Mesenchymal stem cell (in vitro differentiated cells and primary cell): ENCODE measurements at regions not wholly inside any gene's neighbourhood (a gene's known extent, or its start where the extent isn't known, plus 50 kb on each side); places are given as distances from the start of the nearest gene placed in this dataset.

ENCODE experiments used
- DNase-seq: peaks from one replicate; pipeline ENCODE4 v3.0.0-alpha.2; 2013
- H2AFZ ChIP-seq: one replicate; pipeline ENCODE4 v1.6.1; 2013; ENCODE audit warnings: low read depth, mild to moderate bottlenecking, control low read depth, inconsistent platforms, low read length, moderate library complexity
- H2AK5ac ChIP-seq: 2 replicates; pipeline ENCODE4 v1.6.1; 2013; ENCODE audit warnings: low read length, moderate library complexity, mild to moderate bottlenecking, inconsistent platforms; ENCODE audit not compliant: severe bottlenecking
- H2BK120ac ChIP-seq: one replicate; pipeline ENCODE4 v1.6.1; 2013; ENCODE audit warnings: low read depth, mild to moderate bottlenecking, inconsistent platforms, low read length, moderate library complexity
- H2BK12ac ChIP-seq, 2 experiments: one replicate each; pipeline ENCODE4 v1.6.1; 2013; ENCODE audit warnings: inconsistent platforms in 2 of 2, low read length in 2 of 2, mild to moderate bottlenecking in 2 of 2, moderate library complexity in 2 of 2, control low read depth in 1 of 2
- H2BK15ac ChIP-seq: one replicate; pipeline ENCODE4 v1.6.1; 2013; ENCODE audit warnings: mild to moderate bottlenecking, low read depth, inconsistent platforms; ENCODE audit not compliant: poor library complexity, severe bottlenecking
- H2BK5ac ChIP-seq: 2 replicates; pipeline ENCODE4 v1.6.1; 2013; ENCODE audit warnings: low read depth, mild to moderate bottlenecking, low read length, control low read depth, inconsistent platforms; ENCODE audit not compliant: poor library complexity, severe bottlenecking
- H3K14ac ChIP-seq, 2 experiments: one replicate each; pipeline ENCODE4 v1.6.1; 2013; ENCODE audit warnings: inconsistent platforms in 2 of 2, low read length in 2 of 2, control low read depth in 1 of 2, mild to moderate bottlenecking in 1 of 2, moderate library complexity in 1 of 2
- H3K18ac ChIP-seq, 2 experiments: one replicate each; pipeline ENCODE4 v1.6.1; 2013; ENCODE audit warnings: inconsistent platforms in 2 of 2, low read length in 2 of 2, control low read depth in 1 of 2, low read depth in 1 of 2, mild to moderate bottlenecking in 1 of 2
- H3K23ac ChIP-seq, 2 experiments: one replicate each; pipeline ENCODE4 v1.6.1; 2013; ENCODE audit warnings: inconsistent platforms in 2 of 2, low read length in 2 of 2, mild to moderate bottlenecking in 2 of 2, moderate library complexity in 2 of 2, control low read depth in 1 of 2
- H3K27ac ChIP-seq: 2 replicates; pipeline ENCODE4 v1.5.1; 2013; ENCODE audit warnings: mild to moderate bottlenecking, moderate library complexity, low read length, control low read depth, inconsistent platforms; ENCODE audit not compliant: poor library complexity, severe bottlenecking
- H3K27me3 ChIP-seq, 2 experiments: 2 replicates each; pipeline versions ENCODE4 v1.6.1 to v1.7.0; 2013; ENCODE audit warnings: low read length in 2 of 2, mild to moderate bottlenecking in 2 of 2, moderate library complexity in 2 of 2, control low read depth in 1 of 2, inconsistent platforms in 1 of 2; ENCODE audit not compliant: control insufficient read depth in 1 of 2, insufficient read depth in 1 of 2
- H3K36me3 ChIP-seq, 2 experiments: 2 replicates each; pipeline versions ENCODE4 v1.6.1 to v1.7.0; 2013; ENCODE audit warnings: low read length in 2 of 2, control low read depth in 1 of 2, inconsistent platforms in 1 of 2, low read depth in 1 of 2, mild to moderate bottlenecking in 1 of 2; ENCODE audit not compliant: insufficient read depth in 2 of 2, control insufficient read depth in 1 of 2
- H3K4ac ChIP-seq, 2 experiments: one replicate each; pipeline ENCODE4 v1.6.1; 2013; ENCODE audit warnings: inconsistent platforms in 2 of 2, low read length in 2 of 2, mild to moderate bottlenecking in 2 of 2, moderate library complexity in 2 of 2, control low read depth in 1 of 2, low read depth in 1 of 2
- H3K4me1 ChIP-seq: 2 replicates; pipeline ENCODE4 v1.6.1; 2013; ENCODE audit warnings: low read depth, low read length, control low read depth; ENCODE audit not compliant: control insufficient read depth, insufficient read depth
- H3K4me2 ChIP-seq: 2 replicates; pipeline ENCODE4 v1.6.1; 2013; ENCODE audit warnings: low read length, mild to moderate bottlenecking, inconsistent platforms; ENCODE audit not compliant: poor library complexity, severe bottlenecking
- H3K4me3 ChIP-seq, 2 experiments: 2 replicates each; pipeline versions ENCODE4 v1.5.1 to v1.7.0; 2013; ENCODE audit warnings: low read length in 2 of 2, mild to moderate bottlenecking in 2 of 2, control low read depth in 1 of 2, low read depth in 1 of 2; ENCODE audit not compliant: insufficient read depth in 1 of 2
- H3K79me1 ChIP-seq: replicated peaks from 2 replicates; pipeline ENCODE4 v1.6.1; 2013; ENCODE audit warnings: mild to moderate bottlenecking, control low read depth, low read length, inconsistent platforms; ENCODE audit not compliant: poor library complexity, severe bottlenecking
- H3K9ac ChIP-seq: 2 replicates; pipeline ENCODE4 v1.7.0; 2013; ENCODE audit warnings: mild to moderate bottlenecking, low read length, moderate library complexity
- H3K9me3 ChIP-seq: 2 replicates; pipeline ENCODE4 v1.7.0; 2013; ENCODE audit warnings: mild to moderate bottlenecking, low read length; ENCODE audit not compliant: control insufficient read depth
- H4K8ac ChIP-seq: one replicate; pipeline ENCODE4 v1.6.1; 2013; ENCODE audit warnings: inconsistent platforms, mild to moderate bottlenecking, low read length, moderate library complexity
- H4K91ac ChIP-seq: one replicate; pipeline ENCODE4 v1.6.1; 2013; ENCODE audit warnings: mild to moderate bottlenecking, low read length, inconsistent platforms
- WGBS: methylation state at CpG from one replicate; pipeline ENCODE4 v1.1.7; 2013; ENCODE audit warnings: mixed read lengths; 5-methylcytosine and 5-hydroxymethylcytosine counted together

DNA sequence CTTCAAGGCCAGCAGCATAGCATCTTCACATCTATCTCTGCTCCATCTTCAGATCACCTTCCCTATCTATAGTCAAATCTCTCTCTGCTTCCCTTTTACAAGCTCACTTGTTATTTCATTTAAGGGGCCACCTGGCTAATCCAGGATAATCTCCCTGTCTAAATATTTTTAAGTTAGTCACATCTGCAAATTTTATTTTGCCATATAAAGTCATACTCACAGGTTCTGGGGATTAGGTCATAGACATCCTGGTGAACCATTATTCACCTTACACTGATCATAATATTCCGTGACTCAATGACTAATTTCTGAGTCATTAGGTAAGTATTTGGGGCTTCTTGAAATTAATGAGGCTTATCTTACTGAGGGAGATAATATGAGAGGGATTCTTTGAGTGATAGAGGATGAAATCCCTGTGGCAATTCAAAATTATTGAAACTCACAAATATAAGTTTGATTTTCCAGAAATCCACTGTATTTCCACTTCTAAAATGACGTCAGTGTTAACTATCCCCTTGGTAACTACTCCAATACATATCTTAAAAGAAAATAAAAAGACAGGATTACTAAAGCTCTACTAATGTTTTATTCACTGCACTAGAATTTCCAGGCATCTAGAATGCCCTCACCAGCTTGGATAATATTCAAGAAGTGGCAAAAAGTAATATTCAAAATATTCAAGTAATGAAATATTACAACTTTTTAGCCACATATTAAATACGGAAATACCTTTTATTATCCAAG is 93.7 kb upstream of the RBMS3 start:
- Histone ChIP-seq H3K9me3 (no peaks in the 10 kb centered on the region), H4K8ac (peak overlapping the region; percentile 59), H2BK15ac (no peak overlapping the region), H3K4me2 (no peak overlapping the region), H3K14ac (no peak overlapping the region), H4K91ac (no peak overlapping the region), H2BK5ac (peak overlapping the region; percentile 100), H3K9ac (peak overlapping the region; percentile 69), H3K27me3 (no peaks in the 10 kb centered on the region), H2BK120ac (peak overlapping the region; percentile 67), H3K36me3 (no peaks in the 10 kb centered on the region), H3K4me1 (no peaks in the 10 kb centered on the region), H2BK12ac (peak overlapping the region; percentile 51 to 87), H3K27ac (peak overlapping the region; percentile 100), H3K4me3 (no peak overlapping the region), H2AFZ (no peak overlapping the region), H2AK5ac (peak overlapping the region; percentile 100), H3K23ac (no peak overlapping the region), H3K79me1 (no peaks in the 10 kb centered on the region), H3K4ac (peak overlapping the region in 1 of 2 experiments; percentile 79), H3K18ac (peak overlapping the region in 1 of 2 experiments; percentile 94)
- 0% methylated on average over 1 of the region's 3 CpGs for WGBS
- DNase-seq = peak; percentile 77

DNA sequence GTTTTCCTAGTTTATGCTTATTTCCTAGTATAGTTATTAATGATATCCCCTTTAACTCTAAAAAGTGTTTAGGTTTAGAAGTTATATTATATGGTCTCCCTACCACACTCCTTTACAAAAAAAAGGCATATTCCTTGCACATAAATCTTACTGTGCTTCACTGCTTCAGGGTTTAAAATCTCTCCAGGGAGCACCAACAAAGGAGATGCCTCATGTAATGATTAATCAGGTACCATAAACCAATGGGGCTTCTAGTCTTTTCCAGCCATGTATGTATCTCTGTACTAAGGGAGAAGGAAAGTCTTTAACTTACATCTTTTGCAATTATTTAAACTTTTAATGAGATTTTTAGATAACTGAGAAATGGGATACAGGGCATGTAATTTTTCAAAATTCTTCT is 91.5 kb upstream of the RBMS3 start:
- Histone ChIP-seq H3K36me3 (no peaks in the 10 kb centered on the region), H4K8ac (no peak overlapping the region), H3K14ac (no peak overlapping the region), H4K91ac (no peak overlapping the region), H3K4me1 (no peaks in the 10 kb centered on the region), H3K4me3 (no peak overlapping the region), H3K27me3 (no peaks in the 10 kb centered on the region), H2BK120ac (no peak overlapping the region), H2AK5ac (no peak overlapping the region), H3K9me3 (peaks cover 5% of the 10 kb centered on the region), H2BK12ac (no peak overlapping the region), H3K18ac (no peak overlapping the region), H3K23ac (no peak overlapping the region), H3K4ac (no peak overlapping the region), H3K79me1 (no peaks in the 10 kb centered on the region), H2BK5ac (peak overlapping the region; percentile 74), H3K4me2 (no peak overlapping the region), H3K27ac (peak overlapping the region; percentile 82), H2AFZ (no peak overlapping the region), H3K9ac (no peak overlapping the region), H2BK15ac (no peak overlapping the region)
- DNase-seq = no peak

DNA sequence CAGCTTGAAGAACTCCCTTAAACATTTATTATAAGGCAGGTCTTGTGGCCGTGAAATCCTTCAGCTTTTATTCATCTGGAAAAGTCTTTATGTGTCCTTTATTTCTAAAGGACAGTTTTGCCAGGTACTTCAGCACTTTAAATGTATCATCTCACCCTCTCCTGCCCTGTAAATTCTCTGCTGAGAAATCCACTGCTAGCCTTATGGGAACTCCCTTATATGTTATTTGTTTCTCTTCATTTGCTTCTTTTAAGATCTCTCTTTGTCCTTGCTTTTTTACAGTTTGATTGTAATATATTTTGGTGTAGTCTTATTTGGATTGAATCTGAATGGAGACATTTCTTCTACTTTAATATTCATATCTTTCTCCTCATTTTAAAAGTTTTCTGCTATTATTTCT is 86.7 kb upstream of the RBMS3 start:
- Histone ChIP-seq H3K4me2 (no peak overlapping the region), H2BK5ac (no peak overlapping the region), H3K9ac (no peak overlapping the region), H4K91ac (no peak overlapping the region), H3K4me1 (peaks cover 2% of the 10 kb centered on the region), H3K79me1 (no peaks in the 10 kb centered on the region), H2BK12ac (no peak overlapping the region), H3K27ac (no peak overlapping the region), H3K14ac (no peak overlapping the region), H3K4me3 (no peak overlapping the region), H4K8ac (no peak overlapping the region), H3K23ac (no peak overlapping the region), H2BK15ac (no peak overlapping the region), H2AK5ac (no peak overlapping the region), H3K36me3 (no peaks in the 10 kb centered on the region), H3K18ac (no peak overlapping the region), H2AFZ (no peak overlapping the region), H3K4ac (no peak overlapping the region), H3K27me3 (no peaks in the 10 kb centered on the region), H3K9me3 (peaks cover 10% of the 10 kb centered on the region), H2BK120ac (no peak overlapping the region)
- 100% methylated on average over 1 of the region's 1 CpG for WGBS
- no peak for DNase-seq

DNA sequence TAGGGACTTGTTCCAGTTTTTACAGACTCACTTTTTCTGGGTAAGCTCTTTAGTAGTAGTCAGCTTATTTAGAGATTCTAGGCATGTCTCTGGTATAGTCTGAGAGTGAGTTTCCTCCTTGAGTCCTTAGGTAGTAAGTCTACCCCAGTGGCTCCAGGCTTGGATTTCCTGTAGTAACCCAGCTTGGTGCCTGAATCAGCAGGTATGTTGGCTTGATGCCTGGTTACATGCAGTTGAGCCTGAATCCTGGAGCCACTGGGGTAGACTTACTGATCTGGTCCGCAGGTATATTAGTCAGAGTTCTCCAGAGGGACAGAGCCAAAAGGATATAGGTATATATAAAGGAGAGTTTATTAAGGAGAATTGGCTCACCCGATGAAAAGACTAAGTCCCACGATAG is 85.8 kb upstream of the RBMS3 start:
- 33% methylated on average over 3 of the region's 3 CpGs for WGBS
- no peak overlapping the region for H2BK12ac ChIP-seq
- H2BK120ac ChIP-seq = no peak overlapping the region
- no peak overlapping the region for H3K9ac ChIP-seq
- no peak overlapping the region for H4K91ac ChIP-seq
- no peaks in the 10 kb centered on the region for H3K27me3 ChIP-seq
- H3K14ac ChIP-seq = no peak overlapping the region
- H2BK5ac ChIP-seq = no peak overlapping the region
- peaks cover 10% of the 10 kb centered on the region for H3K9me3 ChIP-seq
- H2BK15ac ChIP-seq = no peak overlapping the region
- H3K18ac ChIP-seq = no peak overlapping the region
- no peak overlapping the region for H3K4ac ChIP-seq
- H3K23ac ChIP-seq = no peak overlapping the region
- H4K8ac ChIP-seq = no peak overlapping the region
- no peak overlapping the region for H2AFZ ChIP-seq
- H3K4me1 ChIP-seq = peaks cover 2% of the 10 kb centered on the region
- no peak overlapping the region for H2AK5ac ChIP-seq
- no peaks in the 10 kb centered on the region for H3K36me3 ChIP-seq
- no peak for DNase-seq
- H3K79me1 ChIP-seq = no peaks in the 10 kb centered on the region
- no peak overlapping the region for H3K4me3 ChIP-seq
- no peak overlapping the region for H3K4me2 ChIP-seq
- H3K27ac ChIP-seq = peak overlapping the region; percentile 1
